ENCODE measurements at regions not wholly inside any gene's neighbourhood (a gene's known extent, or its start where the extent isn't known, plus 50 kb on each side); places are given as distances from the start of the nearest gene placed in this dataset.
"Not testable (repeated sequence)": the region's sequence is repeated elsewhere in the genome, so short reads cannot be mapped to it uniquely, and the experiment has no call there.

DNA sequence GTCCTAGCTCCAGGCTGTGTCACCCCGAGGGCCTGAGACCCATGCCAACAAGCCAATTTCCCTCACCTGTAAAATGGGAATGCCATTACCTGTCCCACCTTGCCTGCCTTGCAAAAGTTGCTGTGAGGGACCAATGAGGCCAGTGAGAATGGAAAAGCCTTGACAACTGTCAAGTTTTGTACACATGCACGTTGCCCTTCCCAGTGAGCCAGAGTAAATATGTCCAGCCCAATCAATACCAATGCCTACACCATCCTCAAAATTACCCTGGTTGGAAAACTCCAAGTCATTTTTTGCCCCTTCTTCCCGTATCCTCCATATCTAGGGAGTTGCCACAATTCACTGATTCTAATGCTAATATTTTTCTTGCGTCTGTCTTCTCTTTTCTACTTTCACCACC, 73.5 kb upstream of the RASGRF1 start:
- DNase-seq (no peak), ATAC-seq (no peak)
- intact Hi-C loops (cut with micrococcal nuclease) = no loop called here

- ATAC-seq = no peak
- no peak for DNase-seq
- intact Hi-C loops (cut with micrococcal nuclease) = no loop called here
Observed at GRCh38 chr15:79163395-79163794, 72.8 kb upstream of the RASGRF1 start.

- DNase-seq = no peak
- intact Hi-C loops (cut with micrococcal nuclease) = no loop called here
- ATAC-seq = no peak
Observed at GRCh38 chr15:79161837-79162508, 71.4 kb upstream of the RASGRF1 start.

DNA sequence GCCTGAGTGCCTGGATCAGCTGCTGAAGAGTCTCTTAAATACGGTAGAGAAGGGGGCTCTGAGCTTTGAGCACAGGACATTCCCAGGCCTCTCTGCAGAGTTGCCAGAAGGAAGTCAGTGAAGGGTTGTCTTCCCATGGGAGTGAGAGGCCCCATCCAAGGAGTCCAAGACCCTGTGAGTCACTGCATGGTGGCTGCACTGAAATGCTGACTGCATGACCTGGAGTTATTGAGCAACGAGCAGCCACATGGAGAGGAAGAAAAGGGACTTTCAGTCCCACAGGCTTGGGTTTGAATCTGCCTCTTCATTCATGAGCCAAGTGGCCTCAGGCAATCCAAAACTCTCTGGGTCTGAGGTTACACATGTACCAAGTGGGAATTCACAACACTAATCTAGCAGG, 69.6 kb upstream of the RASGRF1 start:
- no peak for DNase-seq
- ATAC-seq = peak; percentile 75
- intact Hi-C loops (cut with micrococcal nuclease) = no loop called here

DNA sequence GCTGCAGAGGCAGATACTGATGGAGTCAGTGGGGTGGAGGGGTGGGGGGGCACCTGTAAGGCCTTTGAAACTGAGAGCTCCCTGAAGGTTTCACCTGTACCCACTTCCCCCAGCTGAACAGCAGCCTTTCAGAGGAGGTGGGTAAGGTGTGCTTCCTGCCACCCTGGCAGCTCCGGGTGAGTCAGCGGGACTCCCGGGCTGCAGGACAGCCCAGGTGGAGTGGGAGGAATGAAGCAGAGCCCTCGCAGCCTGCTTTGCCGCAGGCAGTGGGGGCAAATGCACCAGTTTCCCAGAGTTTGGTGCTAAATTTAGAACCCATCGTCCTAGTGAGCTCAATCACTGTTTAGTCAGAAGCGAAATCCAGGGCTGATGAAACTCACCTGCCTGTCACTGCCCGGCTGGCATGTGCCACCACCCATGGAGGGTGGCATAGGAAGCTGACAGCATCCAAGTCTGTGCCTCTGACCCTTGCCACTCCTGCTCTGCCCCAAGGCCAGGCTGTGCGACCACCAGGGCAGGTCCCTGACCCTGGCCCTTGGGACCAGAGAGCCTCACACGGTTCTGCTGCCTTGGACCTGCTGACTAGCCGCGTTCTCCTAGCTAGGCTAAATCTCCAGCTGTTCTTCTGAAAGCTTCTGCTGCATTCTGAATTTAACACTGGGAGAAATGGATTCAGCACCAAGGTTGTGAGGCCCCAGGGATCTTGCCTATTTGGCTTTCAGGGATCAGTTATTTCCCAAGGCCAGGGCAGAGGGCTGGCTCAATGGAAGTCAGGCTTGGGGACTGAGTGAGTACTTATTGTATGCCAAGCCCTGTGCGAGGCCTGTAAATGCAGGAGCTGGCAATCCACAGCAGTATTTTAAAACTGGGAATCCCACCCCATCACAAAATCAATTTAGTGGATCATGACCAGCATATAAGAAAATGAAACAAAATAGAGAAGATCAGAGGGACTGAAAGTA, 67.3 kb upstream of the RASGRF1 start:
- no peak for DNase-seq

DNA sequence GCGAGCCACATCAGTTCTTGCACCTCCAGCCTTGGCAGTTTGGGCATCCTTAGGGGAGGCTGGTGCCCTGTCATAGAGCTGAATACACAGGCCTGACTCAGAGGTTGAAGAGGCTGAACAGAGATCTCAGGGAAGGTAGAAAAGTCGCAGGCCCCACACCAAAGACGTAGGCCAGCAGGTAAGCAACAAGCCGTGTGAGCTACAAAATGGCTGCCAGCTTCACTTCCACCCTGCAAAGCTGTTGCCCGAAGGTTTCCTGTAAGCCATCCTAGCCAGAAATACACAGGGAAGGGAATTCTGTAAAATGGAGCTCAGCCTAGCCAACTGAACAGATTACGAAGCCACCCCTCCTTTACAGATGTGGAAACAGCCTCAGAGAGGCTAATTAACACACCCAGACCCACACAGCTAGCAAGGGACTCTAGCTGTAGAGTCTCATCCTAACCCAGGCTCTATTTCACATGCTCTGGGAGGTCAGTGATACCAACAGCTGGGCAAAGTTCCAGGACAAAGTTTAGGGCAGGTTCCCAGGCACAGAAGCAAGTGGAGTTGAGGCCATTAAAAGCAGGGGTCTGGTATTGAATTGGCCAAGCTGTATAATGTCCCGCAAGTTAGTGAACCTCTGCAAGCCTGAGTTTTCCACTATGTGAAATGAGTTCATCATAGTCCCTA, 66.3 kb upstream of the RASGRF1 start:
- DNase-seq = no peak
- intact Hi-C loops (cut with micrococcal nuclease) = no loop called here
- ATAC-seq = no peak

More for the DNA sequence above, 67.3 kb upstream of the RASGRF1 start:
- intact Hi-C loops (cut with micrococcal nuclease) = no loop called here
- ATAC-seq = no peak

DNA sequence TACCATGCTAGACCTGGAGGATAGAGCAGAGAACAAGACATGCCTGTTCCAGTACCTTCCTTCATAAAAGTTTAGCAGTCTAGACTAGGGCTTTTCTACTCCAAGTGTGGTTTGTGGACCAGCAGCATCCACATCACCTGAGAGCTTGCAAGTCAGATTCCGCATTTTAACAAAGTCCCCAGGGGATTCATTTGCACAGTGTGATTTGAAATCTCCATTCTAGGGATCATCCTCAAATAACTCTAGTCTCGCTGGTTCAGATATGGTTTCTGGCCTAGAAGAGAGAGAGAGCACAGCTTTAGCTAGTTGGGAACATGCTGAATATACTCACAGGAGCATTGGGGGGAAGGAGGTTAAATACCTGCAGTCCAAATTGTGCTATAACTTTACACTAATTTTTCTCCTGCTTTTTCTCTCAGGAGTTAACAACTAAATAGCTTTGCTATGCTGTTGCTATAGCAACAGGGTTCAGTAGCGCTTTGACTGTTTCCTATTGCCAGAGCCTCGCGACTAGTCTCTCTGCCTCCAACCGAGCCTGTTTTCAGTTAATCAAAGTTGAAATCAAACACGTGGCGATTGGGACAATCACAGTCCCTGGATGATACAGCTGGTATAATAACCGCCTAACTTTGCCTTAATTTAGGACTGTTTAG, 64.0 kb upstream of the RASGRF1 start:
- no peak for ATAC-seq
- intact Hi-C loops (cut with micrococcal nuclease) = no loop called here
- no peak for DNase-seq

DNA sequence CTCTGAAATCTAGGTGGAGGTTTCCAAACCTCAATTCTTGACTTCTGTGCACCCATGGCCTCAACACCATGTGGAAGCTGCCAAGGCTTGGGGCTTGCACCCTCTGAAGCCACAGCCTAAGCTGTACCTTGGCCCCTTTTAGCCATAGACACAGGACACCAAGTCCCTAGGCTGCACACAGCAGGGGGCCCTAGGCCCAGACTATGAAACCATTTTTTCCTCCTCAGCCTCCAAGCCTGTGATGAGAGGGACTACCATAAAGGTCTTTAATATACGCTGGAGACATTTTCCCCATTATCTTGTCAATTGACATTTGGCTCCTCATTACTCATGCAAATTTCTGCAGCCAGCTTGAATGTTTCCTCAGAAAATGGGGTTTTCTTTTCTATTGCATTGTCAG, 53.7 kb upstream of the RASGRF1 start:
- ATAC-seq; intact Hi-C loops (cut with micrococcal nuclease); DNase-seq: not testable (repeated sequence)

DNA sequence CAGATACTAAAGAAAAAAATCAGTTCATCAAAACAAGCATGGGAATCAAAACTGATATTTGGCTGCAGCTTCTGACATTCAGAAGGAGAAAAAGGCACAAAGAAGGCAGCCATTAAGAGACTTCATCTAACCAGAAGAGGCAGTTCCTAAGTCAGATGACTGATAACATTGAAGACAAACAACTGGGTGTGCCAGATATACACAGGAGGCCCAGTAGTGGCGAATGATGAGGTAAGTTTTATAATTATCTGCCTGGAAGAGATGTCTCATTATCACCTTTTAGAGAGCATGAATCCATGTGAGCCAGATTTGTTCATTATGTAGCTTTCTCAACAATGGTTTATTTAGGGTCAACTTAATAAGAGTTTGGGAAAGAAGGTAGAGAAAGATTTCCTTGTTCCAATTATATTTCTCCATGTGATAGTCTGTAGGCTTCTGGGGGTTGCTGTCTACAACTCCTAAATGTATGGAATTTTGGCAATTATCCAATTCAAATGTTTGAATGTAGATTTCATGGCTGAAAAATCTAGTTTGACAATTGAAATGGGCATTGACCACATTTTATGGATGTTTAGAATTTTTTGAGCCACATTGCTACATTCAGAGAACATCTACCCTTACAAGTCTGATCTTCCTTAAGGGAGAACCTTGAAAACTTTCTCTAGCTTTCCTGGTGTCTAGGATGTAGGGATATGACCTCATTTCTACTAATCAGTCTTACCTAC, 50.4 kb upstream of the RASGRF1 start:
- ATAC-seq (no peak), DNase-seq (no peak)
- intact Hi-C loops (cut with micrococcal nuclease) = no loop called here

Small RNA genes lying in the stretch of these regions (microRNA-seq; reads per million reads assigned to microRNA genes)
- gene MIR184 (ENCODE audit: borderline number of aligned reads) = 3.9 reads per million

Measured in left ventricle myocardium superior (tissue), 1 donor.